ENCODE measurements at regions not wholly inside any gene's neighbourhood (a gene's known extent, or its start where the extent isn't known, plus 50 kb on each side); places are given as distances from the start of the nearest gene placed in this dataset.

DNA sequence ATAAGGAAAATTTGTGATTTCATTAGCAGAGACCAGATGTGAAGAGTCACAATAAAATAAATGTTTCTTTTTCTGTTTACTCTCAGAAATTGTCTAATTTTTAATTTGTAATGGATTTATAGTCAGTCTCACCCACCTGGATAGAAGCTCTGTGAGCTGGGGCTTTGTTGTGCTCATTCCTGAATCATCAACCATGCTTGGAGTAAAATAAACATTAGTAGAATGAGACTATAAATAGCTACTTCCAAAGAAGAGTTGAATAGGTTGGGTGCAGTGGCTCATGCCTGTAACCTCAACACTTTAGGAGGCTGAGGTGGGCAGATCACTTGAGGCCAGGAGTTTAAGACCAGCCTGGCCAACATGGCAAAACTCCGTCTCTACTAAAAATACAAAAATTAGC, 185.3 kb upstream of the FBXO33 start:
- TF ChIP-seq, protein P1, sequence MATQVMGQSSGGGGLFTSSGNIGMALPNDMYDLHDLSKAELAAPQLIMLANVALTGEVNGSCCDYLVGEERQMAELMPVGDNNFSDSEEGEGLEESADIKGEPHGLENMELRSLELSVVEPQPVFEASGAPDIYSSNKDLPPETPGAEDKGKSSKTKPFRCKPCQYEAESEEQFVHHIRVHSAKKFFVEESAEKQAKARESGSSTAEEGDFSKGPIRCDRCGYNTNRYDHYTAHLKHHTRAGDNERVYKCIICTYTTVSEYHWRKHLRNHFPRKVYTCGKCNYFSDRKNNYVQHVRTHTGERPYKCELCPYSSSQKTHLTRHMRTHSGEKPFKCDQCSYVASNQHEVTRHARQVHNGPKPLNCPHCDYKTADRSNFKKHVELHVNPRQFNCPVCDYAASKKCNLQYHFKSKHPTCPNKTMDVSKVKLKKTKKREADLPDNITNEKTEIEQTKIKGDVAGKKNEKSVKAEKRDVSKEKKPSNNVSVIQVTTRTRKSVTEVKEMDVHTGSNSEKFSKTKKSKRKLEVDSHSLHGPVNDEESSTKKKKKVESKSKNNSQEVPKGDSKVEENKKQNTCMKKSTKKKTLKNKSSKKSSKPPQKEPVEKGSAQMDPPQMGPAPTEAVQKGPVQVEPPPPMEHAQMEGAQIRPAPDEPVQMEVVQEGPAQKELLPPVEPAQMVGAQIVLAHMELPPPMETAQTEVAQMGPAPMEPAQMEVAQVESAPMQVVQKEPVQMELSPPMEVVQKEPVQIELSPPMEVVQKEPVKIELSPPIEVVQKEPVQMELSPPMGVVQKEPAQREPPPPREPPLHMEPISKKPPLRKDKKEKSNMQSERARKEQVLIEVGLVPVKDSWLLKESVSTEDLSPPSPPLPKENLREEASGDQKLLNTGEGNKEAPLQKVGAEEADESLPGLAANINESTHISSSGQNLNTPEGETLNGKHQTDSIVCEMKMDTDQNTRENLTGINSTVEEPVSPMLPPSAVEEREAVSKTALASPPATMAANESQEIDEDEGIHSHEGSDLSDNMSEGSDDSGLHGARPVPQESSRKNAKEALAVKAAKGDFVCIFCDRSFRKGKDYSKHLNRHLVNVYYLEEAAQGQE (IDR thresholded peaks at IDR 0.05) = no peak
- TF ChIP-seq, protein P2, sequence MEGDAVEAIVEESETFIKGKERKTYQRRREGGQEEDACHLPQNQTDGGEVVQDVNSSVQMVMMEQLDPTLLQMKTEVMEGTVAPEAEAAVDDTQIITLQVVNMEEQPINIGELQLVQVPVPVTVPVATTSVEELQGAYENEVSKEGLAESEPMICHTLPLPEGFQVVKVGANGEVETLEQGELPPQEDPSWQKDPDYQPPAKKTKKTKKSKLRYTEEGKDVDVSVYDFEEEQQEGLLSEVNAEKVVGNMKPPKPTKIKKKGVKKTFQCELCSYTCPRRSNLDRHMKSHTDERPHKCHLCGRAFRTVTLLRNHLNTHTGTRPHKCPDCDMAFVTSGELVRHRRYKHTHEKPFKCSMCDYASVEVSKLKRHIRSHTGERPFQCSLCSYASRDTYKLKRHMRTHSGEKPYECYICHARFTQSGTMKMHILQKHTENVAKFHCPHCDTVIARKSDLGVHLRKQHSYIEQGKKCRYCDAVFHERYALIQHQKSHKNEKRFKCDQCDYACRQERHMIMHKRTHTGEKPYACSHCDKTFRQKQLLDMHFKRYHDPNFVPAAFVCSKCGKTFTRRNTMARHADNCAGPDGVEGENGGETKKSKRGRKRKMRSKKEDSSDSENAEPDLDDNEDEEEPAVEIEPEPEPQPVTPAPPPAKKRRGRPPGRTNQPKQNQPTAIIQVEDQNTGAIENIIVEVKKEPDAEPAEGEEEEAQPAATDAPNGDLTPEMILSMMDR (IDR thresholded peaks at IDR 0.05; ENCODE audit: low read depth, low read length, missing input control) = no peak
- no peak for TF ChIP-seq YY1 (IDR thresholded peaks at IDR 0.05)
- TF ChIP-seq GABPA (IDR thresholded peaks at IDR 0.05 in 1 of 2, conservative IDR thresholded peaks at IDR 0.05 in 1 of 2) = no peak
- TF ChIP-seq, protein P3, sequence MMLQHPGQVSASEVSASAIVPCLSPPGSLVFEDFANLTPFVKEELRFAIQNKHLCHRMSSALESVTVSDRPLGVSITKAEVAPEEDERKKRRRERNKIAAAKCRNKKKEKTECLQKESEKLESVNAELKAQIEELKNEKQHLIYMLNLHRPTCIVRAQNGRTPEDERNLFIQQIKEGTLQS (IDR thresholded peaks at IDR 0.05) = no peak
- no peak for TF ChIP-seq SP1 (IDR thresholded peaks at IDR 0.05)
- no peak for TF ChIP-seq RAD21 (IDR thresholded peaks at IDR 0.05)
- TF ChIP-seq, protein P4, sequence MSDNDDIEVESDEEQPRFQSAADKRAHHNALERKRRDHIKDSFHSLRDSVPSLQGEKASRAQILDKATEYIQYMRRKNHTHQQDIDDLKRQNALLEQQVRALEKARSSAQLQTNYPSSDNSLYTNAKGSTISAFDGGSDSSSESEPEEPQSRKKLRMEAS (IDR thresholded peaks at IDR 0.05) = no peak
- no peak for TF ChIP-seq TAF1 (conservative IDR thresholded peaks at IDR 0.05)
- TF ChIP-seq EGR1 (IDR thresholded peaks at IDR 0.05; ENCODE audit: low read depth in 2 of 2) = no peak
- TF ChIP-seq FOXA1 (IDR thresholded peaks at IDR 0.05) = no peak
- TF ChIP-seq FOXA2 (IDR thresholded peaks at IDR 0.05) = no peak
